ENCODE measurements at regions not wholly inside any gene's neighbourhood (a gene's known extent, or its start where the extent isn't known, plus 50 kb on each side); places are given as distances from the start of the nearest gene placed in this dataset.

DNA sequence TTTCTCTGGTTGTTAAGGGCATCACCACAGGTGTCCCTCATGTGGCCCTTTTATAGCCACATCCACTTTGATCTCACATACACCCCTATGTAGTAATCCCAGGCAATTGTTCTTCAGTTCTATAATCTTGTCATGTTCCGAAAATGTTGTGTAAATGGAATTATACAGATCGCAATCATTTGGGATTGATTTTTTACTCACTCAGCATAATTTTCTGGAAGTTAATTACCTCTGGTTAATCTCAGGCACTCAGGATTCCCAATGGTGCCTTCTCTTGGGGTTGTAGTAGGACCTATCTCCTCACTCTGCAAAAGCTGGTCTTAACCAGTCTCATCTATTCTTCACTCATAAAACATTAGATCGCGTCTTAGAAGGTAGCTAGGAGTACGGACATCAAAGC is 1549.6 kb upstream of the DDX18 start:
- Histone ChIP-seq H3K4me1 (ENCODE audit: control insufficient read depth, extremely low read depth, insufficient read depth, low read length) (no peaks in the 10 kb centered on the region), H2AFZ (ENCODE audit: control insufficient read depth, low read length) (no peak overlapping the region), H3K4me2 (ENCODE audit: control insufficient read depth, extremely low read depth, insufficient read depth, low read depth, low read length) (no peak overlapping the region), H3K79me2 (ENCODE audit: control insufficient read depth, insufficient read depth, low read length) (no peaks in the 10 kb centered on the region), H3K9me3 (ENCODE audit: control insufficient read depth, low read depth, low read length) (peaks cover 2% of the 10 kb centered on the region), H3K36me3 (ENCODE audit: control insufficient read depth in 2 of 2, extremely low read depth in 1 of 2, insufficient read depth in 2 of 2, low read length in 2 of 2) (no peaks in the 10 kb centered on the region), H3K4me3 (ENCODE audit: control insufficient read depth in 2 of 3, extremely low read depth in 1 of 3, insufficient read depth in 2 of 3, low read depth in 1 of 3, low read length in 3 of 3) (no peak overlapping the region), H3K27me3 (ENCODE audit: control insufficient read depth, extremely low read depth, insufficient read depth, low read length) (no peaks in the 10 kb centered on the region), H4K20me1 (ENCODE audit: control insufficient read depth, extremely low read depth, insufficient read depth, low read length) (no peaks in the 10 kb centered on the region), H3K9ac (ENCODE audit: control insufficient read depth, extremely low read depth, insufficient read depth, low read length) (no peak overlapping the region), H3K9me1 (ENCODE audit: control insufficient read depth, extremely low read depth, insufficient read depth, low read length) (no peaks in the 10 kb centered on the region), H3K27ac (ENCODE audit: control insufficient read depth, insufficient read depth, low read length) (no peak overlapping the region)
- TF ChIP-seq, protein P1, sequence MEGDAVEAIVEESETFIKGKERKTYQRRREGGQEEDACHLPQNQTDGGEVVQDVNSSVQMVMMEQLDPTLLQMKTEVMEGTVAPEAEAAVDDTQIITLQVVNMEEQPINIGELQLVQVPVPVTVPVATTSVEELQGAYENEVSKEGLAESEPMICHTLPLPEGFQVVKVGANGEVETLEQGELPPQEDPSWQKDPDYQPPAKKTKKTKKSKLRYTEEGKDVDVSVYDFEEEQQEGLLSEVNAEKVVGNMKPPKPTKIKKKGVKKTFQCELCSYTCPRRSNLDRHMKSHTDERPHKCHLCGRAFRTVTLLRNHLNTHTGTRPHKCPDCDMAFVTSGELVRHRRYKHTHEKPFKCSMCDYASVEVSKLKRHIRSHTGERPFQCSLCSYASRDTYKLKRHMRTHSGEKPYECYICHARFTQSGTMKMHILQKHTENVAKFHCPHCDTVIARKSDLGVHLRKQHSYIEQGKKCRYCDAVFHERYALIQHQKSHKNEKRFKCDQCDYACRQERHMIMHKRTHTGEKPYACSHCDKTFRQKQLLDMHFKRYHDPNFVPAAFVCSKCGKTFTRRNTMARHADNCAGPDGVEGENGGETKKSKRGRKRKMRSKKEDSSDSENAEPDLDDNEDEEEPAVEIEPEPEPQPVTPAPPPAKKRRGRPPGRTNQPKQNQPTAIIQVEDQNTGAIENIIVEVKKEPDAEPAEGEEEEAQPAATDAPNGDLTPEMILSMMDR (optimal IDR thresholded peaks at IDR 0.05 in 1 of 3, IDR thresholded peaks at IDR 0.05 in 1 of 3, conservative IDR thresholded peaks at IDR 0.05 in 1 of 3; ENCODE audit: extremely low read depth in 1 of 3, insufficient read depth in 2 of 3, low read length in 3 of 3) = no peak
- no peak for TF ChIP-seq EZH2 (IDR thresholded peaks at IDR 0.05; ENCODE audit: low read length)
- no peak for DNase-seq (ENCODE audit: low read depth, low spot score)
- dilution Hi-C loops (cut with MboI; ENCODE audit: extremely low pct_ligation_motif_present, low sequenced_read_pairs) = no loop called here
- FAIRE-seq = no peak

DNA sequence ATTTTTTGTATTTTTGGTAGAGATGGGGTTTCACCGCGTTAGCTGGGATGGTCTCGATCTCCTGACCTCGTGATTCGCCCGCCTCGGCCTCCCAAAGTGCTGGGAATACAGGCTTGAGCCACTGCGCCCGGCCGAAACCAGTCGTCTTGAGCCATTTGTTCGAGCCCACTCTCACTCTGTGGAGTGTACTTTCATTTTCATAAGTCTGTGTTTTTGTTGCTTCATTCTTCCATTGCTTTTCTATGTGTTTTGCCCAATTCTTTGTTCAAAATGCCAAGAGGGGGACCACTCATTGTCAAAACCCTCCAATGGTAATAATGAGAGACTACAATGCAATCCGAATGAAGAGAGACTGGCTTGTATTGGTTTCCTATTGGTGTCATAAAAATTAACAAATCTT is 1545.5 kb upstream of the DDX18 start:
- Histone ChIP-seq H3K27me3 (ENCODE audit: control insufficient read depth, extremely low read depth, insufficient read depth, low read length) (no peaks in the 10 kb centered on the region), H4K20me1 (ENCODE audit: control insufficient read depth, extremely low read depth, insufficient read depth, low read length) (no peaks in the 10 kb centered on the region), H3K9ac (ENCODE audit: control insufficient read depth, extremely low read depth, insufficient read depth, low read length) (no peak overlapping the region), H3K4me3 (ENCODE audit: control insufficient read depth in 2 of 3, extremely low read depth in 1 of 3, insufficient read depth in 2 of 3, low read depth in 1 of 3, low read length in 3 of 3) (no peak overlapping the region), H3K9me1 (ENCODE audit: control insufficient read depth, extremely low read depth, insufficient read depth, low read length) (no peaks in the 10 kb centered on the region), H3K36me3 (ENCODE audit: control insufficient read depth in 2 of 2, extremely low read depth in 1 of 2, insufficient read depth in 2 of 2, low read length in 2 of 2) (no peaks in the 10 kb centered on the region), H3K79me2 (ENCODE audit: control insufficient read depth, insufficient read depth, low read length) (no peaks in the 10 kb centered on the region), H3K27ac (ENCODE audit: control insufficient read depth, insufficient read depth, low read length) (no peak overlapping the region), H3K9me3 (ENCODE audit: control insufficient read depth, low read depth, low read length) (no peaks in the 10 kb centered on the region), H3K4me1 (ENCODE audit: control insufficient read depth, extremely low read depth, insufficient read depth, low read length) (no peaks in the 10 kb centered on the region), H3K4me2 (ENCODE audit: control insufficient read depth, extremely low read depth, insufficient read depth, low read depth, low read length) (no peak overlapping the region), H2AFZ (ENCODE audit: control insufficient read depth, low read length) (no peak overlapping the region)
- DNase-seq (ENCODE audit: low read depth, low spot score) (no peak), FAIRE-seq (no peak)
- dilution Hi-C loops (cut with MboI; ENCODE audit: extremely low pct_ligation_motif_present, low sequenced_read_pairs) = no loop called here
- TF ChIP-seq EZH2 (IDR thresholded peaks at IDR 0.05; ENCODE audit: low read length) = no peak
- TF ChIP-seq, protein P1 (optimal IDR thresholded peaks at IDR 0.05 in 1 of 3, IDR thresholded peaks at IDR 0.05 in 1 of 3, conservative IDR thresholded peaks at IDR 0.05 in 1 of 3; ENCODE audit: extremely low read depth in 1 of 3, insufficient read depth in 2 of 3, low read length in 3 of 3) = no peak
